SK-N-SH treated with all-trans-retinoic acid at 6 μM for 48 hours (cell line): ENCODE measurements at regions not wholly inside any gene's neighbourhood (a gene's known extent, or its start where the extent isn't known, plus 50 kb on each side); places are given as distances from the start of the nearest gene placed in this dataset.
A peak's percentile ranks its signal among the peaks of the same experiment; 100 is the strongest.

Experiments used
- ATAC-seq: fragments of 200-7000 bp; cut with Tn5 transposase; 3 replicates; pipeline ENCODE4 v1.9.1; 2020; ENCODE audit warnings: mild to moderate bottlenecking, moderate library complexity
- BACH2 ChIP-seq: fragments of 250-450 bp; sonication (Bioruptor Pico); IDR thresholded peaks from 2 replicates; pipeline ENCODE4 v1.9.0; 2021; ENCODE audit warnings: mild to moderate bottlenecking, borderline replicate concordance
- CREB5 ChIP-seq: fragments of 250-450 bp; sonication (Bioruptor Pico); IDR thresholded peaks from 2 replicates; pipeline ENCODE4 v1.5.1; 2020; ENCODE audit warnings: low read depth, mild to moderate bottlenecking, moderate library complexity
- CSDC2 ChIP-seq: fragments of 250-450 bp; sonication (Bioruptor Pico); IDR thresholded peaks from 2 replicates; pipeline ENCODE4 v1.5.0; 2020; ENCODE audit warnings: mild to moderate bottlenecking, moderate library complexity
- CSRNP3 ChIP-seq: fragments of 250-450 bp; sonication (Bioruptor Pico); IDR thresholded peaks from 2 replicates; pipeline ENCODE4 v1.5.1; 2021; ENCODE audit warnings: mild to moderate bottlenecking, moderate library complexity
- ESRRG ChIP-seq: fragments of 250-450 bp; sonication (Bioruptor Pico); IDR thresholded peaks from 2 replicates; pipeline ENCODE4 v1.6.1; 2021; ENCODE audit warnings: mild to moderate bottlenecking
- GLIS3 ChIP-seq: fragments of 250-450 bp; sonication (Bioruptor Pico); IDR thresholded peaks from 2 replicates; pipeline ENCODE4 v1.5.0; 2020; ENCODE audit warnings: mild to moderate bottlenecking, moderate library complexity
- ISL1 ChIP-seq: fragments of 250-450 bp; sonication (Bioruptor Pico); IDR thresholded peaks from 2 replicates; pipeline ENCODE4 v2.1.2; 2022; ENCODE audit warnings: mild to moderate bottlenecking, moderate library complexity
- OSR1 ChIP-seq: fragments of 250-450 bp; sonication (Bioruptor Pico); IDR thresholded peaks from 2 replicates; pipeline ENCODE4 v1.8.0; 2022; ENCODE audit warnings: moderate library complexity, mild to moderate bottlenecking, inconsistent platforms
- PATZ1 ChIP-seq: fragments of 250-450 bp; sonication (Bioruptor Pico); IDR thresholded peaks from 2 replicates; pipeline ENCODE4 v1.8.0; 2020; ENCODE audit warnings: mild to moderate bottlenecking, moderate library complexity, borderline replicate concordance
- POU6F1 ChIP-seq: fragments of 250-450 bp; sonication (Bioruptor Pico); IDR thresholded peaks from 2 replicates; pipeline ENCODE4 v1.8.0; 2021; ENCODE audit warnings: low read depth, mild to moderate bottlenecking, moderate library complexity, borderline replicate concordance
- PPARA ChIP-seq: fragments of 250-450 bp; sonication (Bioruptor Pico); IDR thresholded peaks from 2 replicates; pipeline ENCODE4 v1.5.0; 2020; ENCODE audit warnings: mild to moderate bottlenecking, borderline replicate concordance
- RARB ChIP-seq: fragments of 250-450 bp; sonication (Bioruptor Pico); IDR thresholded peaks from 2 replicates; pipeline ENCODE4 v1.8.0; 2021; ENCODE audit warnings: mild to moderate bottlenecking, moderate library complexity
- SNAI2 ChIP-seq: fragments of 250-450 bp; sonication (Bioruptor Pico); IDR thresholded peaks from 2 replicates; pipeline ENCODE4 v1.5.0; 2020; ENCODE audit warnings: mild to moderate bottlenecking, moderate library complexity
- TCF4 ChIP-seq: fragments of 250-450 bp; sonication (Bioruptor Pico); IDR thresholded peaks from 2 replicates; pipeline ENCODE4 v1.8.0; 2021; ENCODE audit warnings: mild to moderate bottlenecking, moderate library complexity, borderline replicate concordance
- TOX ChIP-seq: fragments of 250-450 bp; sonication (Bioruptor Pico); IDR thresholded peaks from 2 replicates; pipeline ENCODE4 v1.8.0; 2021; ENCODE audit warnings: mild to moderate bottlenecking, moderate library complexity, borderline replicate concordance
- TSHZ2 ChIP-seq: fragments of 250-450 bp; sonication (Bioruptor Pico); IDR thresholded peaks from 2 replicates; pipeline ENCODE4 v1.5.0; 2020; ENCODE audit warnings: mild to moderate bottlenecking, moderate library complexity
- ZC3H10 ChIP-seq: fragments of 250-450 bp; sonication (Bioruptor Pico); IDR thresholded peaks from 2 replicates; pipeline ENCODE4 v1.5.1; 2021; ENCODE audit warnings: mild to moderate bottlenecking, moderate library complexity
- ZFP3 ChIP-seq: fragments of 250-450 bp; sonication (Bioruptor Pico); IDR thresholded peaks from 2 replicates; pipeline ENCODE4 v1.5.0; 2020; ENCODE audit warnings: mild to moderate bottlenecking, moderate library complexity
- ZFP30 ChIP-seq: fragments of 450-650 bp; formaldehyde crosslinking; IDR thresholded peaks from 2 replicates; pipeline ENCODE4 v1.5.0; 2022; ENCODE audit warnings: mild to moderate bottlenecking, moderate library complexity
- ZNF70 ChIP-seq: fragments of 450-650 bp; formaldehyde crosslinking; IDR thresholded peaks from 2 replicates; pipeline ENCODE4 v1.5.0; 2020; ENCODE audit warnings: mild to moderate bottlenecking, moderate library complexity
- ZNF8 ChIP-seq: fragments of 450-650 bp; formaldehyde crosslinking; IDR thresholded peaks from 2 replicates; pipeline ENCODE4 v1.5.0; 2020; ENCODE audit warnings: mild to moderate bottlenecking, moderate library complexity

- TF ChIP-seq OSR1 (CRISPR knock-in tag): no peak
- TF ChIP-seq TCF4: no peak
- no peak for TF ChIP-seq ESRRG (CRISPR knock-in tag)
- no peak for TF ChIP-seq GLIS3 (CRISPR knock-in tag)
- TF ChIP-seq SNAI2 (CRISPR knock-in tag): no peak
- TF ChIP-seq PATZ1 (CRISPR knock-in tag): no peak
- no peak for TF ChIP-seq ISL1 (CRISPR knock-in tag)
- no peak for TF ChIP-seq CSDC2 (CRISPR knock-in tag)
- no peak for ATAC-seq
These were observed 104.0 kb downstream of the JCAD start for GRCh38 chr10:29955329-29955935.

- no peak for TF ChIP-seq GLIS3 (CRISPR knock-in tag)
- no peak for TF ChIP-seq TOX (CRISPR knock-in tag)
- ATAC-seq: no peak
These were observed 107.9 kb downstream of the JCAD start for GRCh38 chr10:29951441-29951931.

GRCh38 chr10:29950391-29950790 lies 109.0 kb downstream of the JCAD start:
- peak; percentile 31; the same call in 1 of the 2 replicates for TF ChIP-seq PATZ1 (CRISPR knock-in tag)
- no peak for TF ChIP-seq RARB
- peak; percentile 6; the same call in 2 of the 3 replicates for ATAC-seq

- ATAC-seq: peak; percentile 76
- TF ChIP-seq GLIS3 (CRISPR knock-in tag): no peak
- TF ChIP-seq OSR1 (CRISPR knock-in tag): no peak
- TF ChIP-seq TOX (CRISPR knock-in tag): peak; percentile 98
- TF ChIP-seq SNAI2 (CRISPR knock-in tag): no peak
- no peak for TF ChIP-seq ZFP3 (CRISPR knock-in tag)
- TF ChIP-seq RARB: peak; percentile 84
- TF ChIP-seq CSDC2 (CRISPR knock-in tag): peak; percentile 41; the same call in 1 of the 2 replicates
- TF ChIP-seq TCF4: no peak; the same call in 1 of the 2 replicates
- TF ChIP-seq ESRRG (CRISPR knock-in tag): no peak
- TF ChIP-seq ISL1 (CRISPR knock-in tag): peak; percentile 90
- TF ChIP-seq PPARA (CRISPR knock-in tag): no peak
- TF ChIP-seq CREB5 (CRISPR knock-in tag): peak; percentile 28; the same call in 1 of the 2 replicates
- TF ChIP-seq BACH2 (CRISPR knock-in tag): no peak
- no peak for TF ChIP-seq ZNF70
- TF ChIP-seq ZNF8: no peak
- peak; percentile 95 for TF ChIP-seq ZC3H10 (CRISPR knock-in tag)
- TF ChIP-seq TSHZ2: no peak
- TF ChIP-seq PATZ1 (CRISPR knock-in tag): peak; percentile 97
- TF ChIP-seq CSRNP3: no peak
- TF ChIP-seq POU6F1: no peak; the same call in 1 of the 2 replicates
- no peak for TF ChIP-seq ZFP30 (CRISPR knock-in tag)
These were observed 109.9 kb downstream of the JCAD start for GRCh38 chr10:29949411-29950011.
